Limb (tissue), 2 donors: ENCODE measurements at regions not wholly inside any gene's neighbourhood (a gene's known extent, or its start where the extent isn't known, plus 50 kb on each side); places are given as distances from the start of the nearest gene placed in this dataset.
"Not testable (repeated sequence)": the region's sequence is repeated elsewhere in the genome, so short reads cannot be mapped to it uniquely, and the experiment has no call there.

Experiments used
- DNase-seq, 2 donors: peaks; one replicate each; pipeline ENCODE4 v3.0.0-alpha.2; 2016; ENCODE audit errors: extremely low spot score in 2 of 2

DNA sequence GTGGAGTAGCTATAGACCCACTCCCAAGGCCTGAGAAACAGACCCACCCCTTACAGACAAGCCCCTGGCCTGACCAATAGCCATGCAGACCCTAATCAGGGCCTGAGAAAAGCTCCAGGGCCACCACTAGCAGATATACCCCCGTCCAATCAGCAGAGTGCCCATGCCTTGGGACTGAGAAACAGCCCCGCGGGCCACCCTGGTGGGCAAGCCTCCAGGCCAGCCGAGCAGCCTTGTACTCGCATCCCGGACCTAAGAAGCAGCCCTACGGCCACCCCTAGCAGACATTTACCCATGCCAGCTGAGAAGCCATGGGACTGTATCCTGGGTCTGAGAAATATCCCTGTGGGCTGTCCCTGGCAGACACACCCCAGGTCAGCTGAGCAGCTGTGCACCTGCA lies 436.5 kb downstream of the SMARCA1 start:
- no peak for DNase-seq

DNA sequence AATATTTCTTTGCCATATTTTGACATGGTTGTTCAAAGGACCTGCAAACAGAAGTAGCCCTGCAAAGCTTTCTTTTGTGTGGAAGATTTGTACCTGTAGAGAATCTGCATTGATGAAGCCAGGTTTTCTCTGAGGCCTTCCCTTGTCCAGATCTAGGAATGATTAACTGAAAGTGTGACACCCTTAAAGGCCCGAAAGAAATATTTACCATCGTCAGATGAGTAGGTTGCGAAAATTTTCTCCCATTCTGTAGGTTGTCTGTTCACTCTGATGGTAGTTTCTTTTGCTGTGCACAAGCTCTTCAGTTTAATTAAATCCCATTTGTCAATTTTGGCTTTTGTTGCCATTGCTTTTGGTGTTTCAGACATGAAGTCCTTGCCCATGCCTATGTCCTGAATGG lies 439.0 kb downstream of the SMARCA1 start:
- not testable (repeated sequence) for DNase-seq

DNA sequence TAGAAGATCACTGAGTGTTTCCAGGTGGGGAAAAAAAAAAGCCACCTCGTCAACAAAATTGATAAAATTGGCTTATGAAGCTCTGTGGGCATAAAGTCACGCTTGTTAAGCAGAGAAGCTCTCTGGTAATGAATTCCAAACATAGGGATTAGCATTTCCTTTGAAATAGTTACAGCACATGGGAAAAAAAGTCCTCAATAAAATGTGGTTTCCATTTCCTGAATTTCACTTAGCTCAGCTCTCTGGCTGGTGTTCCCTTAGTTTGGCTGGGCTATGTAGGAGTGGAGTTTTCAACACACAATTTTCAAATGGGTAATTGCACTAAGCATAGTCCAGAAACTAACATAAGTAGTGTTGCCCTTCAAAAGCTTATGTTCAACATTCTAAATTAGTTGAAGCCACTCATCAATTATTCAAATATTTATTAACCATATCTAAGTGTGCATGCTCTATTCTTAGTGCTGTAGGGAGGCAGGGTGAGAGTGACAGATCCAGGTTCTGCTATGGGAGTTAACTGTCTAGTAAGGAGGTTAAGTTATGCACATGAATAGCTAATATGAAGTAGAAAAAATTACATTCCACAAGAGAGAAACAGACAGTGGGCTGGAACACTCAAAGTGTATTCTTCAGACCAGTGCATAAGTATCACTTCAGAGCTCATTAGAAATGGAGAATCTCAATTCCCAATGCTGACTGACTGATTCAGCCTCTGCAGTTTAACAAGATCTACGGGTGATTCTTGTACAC lies 445.7 kb downstream of the SMARCA1 start:
- peak in 1 of 2 donors; percentile 31 for DNase-seq

DNA sequence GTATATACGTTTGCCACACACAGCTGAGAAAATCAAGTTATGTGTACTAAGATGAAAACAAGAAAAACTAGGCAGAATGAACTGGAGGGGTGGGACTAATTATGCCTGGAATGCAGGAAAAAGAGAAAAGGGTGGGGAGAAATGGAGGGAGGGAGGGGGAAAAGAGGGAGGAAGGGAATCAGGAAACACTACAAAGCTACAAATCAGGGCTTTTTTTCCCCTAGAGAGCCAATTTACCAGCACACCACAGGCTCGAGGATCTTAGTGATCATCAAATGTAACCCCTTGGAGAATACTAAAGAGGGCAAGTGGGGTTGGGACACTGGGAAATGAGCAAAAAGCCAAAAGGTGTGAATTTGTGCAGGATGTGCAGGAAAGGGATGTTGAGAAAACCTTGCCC lies 451.9 kb downstream of the SMARCA1 start:
- DNase-seq = no peak

DNA sequence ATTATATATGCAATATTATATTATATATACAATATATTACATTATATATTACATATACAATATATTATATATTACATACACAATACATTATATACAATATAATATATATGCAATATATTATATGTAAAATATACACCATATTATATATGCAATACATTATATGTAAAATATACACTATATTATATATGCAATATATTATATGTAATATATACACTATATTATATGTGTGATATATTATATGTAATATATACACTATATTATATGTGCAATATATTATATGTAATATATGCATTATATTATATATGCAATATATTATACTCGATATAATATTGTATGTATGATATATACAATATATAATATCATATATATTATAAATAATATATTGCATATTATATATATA lies 457.4 kb downstream of the SMARCA1 start:
- no peak for DNase-seq

DNA sequence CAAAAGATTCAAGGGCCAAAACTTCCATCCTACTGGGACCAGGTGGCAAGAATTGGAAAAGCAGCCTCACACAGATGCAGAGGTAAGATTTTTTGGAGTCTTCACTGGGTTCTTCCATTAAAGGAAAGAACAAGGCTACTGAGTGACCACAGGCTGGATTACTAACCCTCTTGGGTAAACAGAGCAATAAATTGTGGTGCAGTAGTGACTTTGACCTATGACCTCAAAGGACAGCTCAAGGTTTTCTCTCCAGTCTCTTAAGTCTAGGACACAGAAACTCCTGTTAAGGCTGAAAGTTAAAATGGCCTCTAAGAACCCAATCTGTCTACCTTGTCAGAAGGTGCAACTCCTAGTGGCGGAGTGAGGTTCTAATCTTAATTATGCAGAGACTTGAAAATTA lies 464.9 kb downstream of the SMARCA1 start:
- DNase-seq = no peak

DNA sequence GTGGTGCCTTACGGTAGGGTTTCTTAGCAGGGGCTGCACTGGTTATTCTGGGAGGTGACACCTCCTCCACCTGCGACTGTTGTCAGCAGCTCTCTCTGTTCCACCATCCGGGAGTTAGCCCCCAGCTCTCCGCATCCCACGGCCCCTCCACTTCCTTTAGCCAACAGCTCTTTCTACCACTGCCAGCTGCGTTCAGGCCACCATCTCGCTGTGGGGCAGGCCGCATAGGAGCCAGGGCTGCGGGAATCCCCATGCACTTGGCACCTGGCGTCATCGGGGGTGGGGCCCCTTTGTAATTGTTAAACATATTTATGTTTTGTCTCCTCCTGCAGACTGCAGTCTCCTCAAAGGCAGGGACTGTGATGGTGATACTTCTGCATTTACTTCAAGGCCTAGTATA lies 480.2 kb downstream of the SMARCA1 start:
- no peak for DNase-seq

DNA sequence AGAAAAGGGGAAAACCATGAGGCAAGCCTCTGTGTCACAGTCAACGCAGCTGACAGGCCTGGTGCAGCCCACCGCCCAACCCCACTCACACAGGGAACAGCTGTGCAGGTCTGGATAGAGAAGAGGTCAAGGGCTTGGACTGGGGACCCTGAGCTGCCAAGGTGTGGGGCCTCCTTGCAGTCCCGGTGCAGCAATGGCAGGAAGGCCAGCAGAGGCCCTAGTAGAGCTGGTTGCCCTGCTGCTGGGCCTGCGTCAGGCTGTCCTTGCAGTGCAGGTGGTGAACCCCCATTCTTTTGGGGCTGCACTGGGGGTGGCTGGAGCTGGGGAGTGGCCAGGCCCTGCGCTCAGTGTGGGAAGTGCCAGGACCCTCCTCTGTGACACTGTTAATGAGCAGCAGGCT lies 482.0 kb downstream of the SMARCA1 start:
- no peak for DNase-seq

DNA sequence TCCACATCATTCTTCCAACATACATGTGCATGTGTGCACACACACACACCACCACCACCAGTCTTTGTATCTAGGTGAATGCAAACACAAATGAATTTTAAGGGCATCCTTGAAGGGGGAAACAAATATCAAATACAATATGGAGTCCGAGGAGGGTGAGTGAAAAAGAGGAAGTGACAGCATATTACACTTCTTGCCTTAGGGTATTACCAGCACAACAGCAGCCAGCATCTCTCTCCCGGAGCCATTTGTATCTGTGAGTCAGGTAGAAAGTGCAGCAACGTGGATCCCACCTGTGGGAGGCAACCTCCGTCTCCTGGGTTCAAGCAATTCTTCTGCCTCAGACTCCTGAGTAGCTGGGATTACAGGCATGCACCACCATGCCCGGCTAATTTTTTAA lies 483.2 kb downstream of the SMARCA1 start:
- DNase-seq = no peak

DNA sequence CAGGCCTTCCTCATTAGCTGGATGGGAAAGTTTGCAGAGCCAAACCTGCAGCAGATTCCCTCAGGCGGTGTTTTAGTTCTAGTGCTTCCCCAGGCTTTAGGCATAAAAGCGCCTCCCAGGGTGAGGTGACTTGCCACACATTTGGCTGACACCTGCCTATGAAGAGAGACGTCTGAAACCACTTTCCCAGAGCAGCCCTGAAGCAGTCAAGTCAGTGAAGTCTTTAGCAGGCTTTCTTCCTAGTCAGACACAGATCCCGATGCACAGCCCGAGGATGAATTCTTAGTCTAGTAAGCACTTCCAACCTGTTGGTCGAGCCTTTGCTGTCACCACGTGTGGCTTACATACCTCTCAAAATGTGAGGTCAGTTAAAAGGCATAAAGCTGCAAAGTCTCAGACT lies 484.1 kb downstream of the SMARCA1 start:
- DNase-seq = no peak

DNA sequence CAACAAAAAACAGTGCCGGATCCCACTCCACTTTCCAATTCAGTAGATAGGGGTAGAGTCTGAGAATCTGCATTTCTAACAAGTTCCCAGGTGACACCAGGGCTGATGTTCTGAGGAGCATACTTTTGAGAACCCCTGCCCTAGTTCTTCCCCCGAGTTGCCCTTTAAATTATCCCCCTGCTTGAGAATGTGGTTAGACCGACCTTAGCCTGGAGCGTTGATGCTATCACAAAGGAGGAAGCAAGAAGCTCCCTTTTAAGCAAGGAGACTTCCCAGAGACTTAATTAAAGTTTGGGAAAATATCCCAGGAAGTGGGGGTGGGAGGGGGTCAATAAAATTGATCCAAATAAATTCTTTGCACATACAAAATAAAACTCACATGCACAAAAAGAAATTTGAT lies 485.9 kb downstream of the SMARCA1 start:
- no peak for DNase-seq

DNA sequence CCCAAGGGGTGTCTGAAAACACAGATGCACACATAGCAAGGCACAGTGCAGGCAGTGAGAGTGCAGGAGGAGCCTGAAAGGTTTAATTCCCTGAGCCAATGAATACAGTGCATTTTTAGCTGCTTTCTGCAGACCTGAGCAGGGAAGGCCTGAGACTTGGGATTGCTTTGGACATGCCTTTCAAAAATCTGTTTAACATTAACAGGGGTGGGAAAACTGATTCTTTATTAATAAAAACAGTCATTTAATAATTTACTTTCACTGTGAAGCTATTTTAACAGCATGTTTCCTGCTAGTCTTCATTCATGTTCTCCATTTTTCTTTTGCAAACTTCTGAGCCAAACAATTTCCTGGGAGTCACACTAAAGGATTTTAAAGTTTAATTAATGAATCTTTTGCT lies 488.1 kb downstream of the SMARCA1 start:
- DNase-seq = no peak

DNA sequence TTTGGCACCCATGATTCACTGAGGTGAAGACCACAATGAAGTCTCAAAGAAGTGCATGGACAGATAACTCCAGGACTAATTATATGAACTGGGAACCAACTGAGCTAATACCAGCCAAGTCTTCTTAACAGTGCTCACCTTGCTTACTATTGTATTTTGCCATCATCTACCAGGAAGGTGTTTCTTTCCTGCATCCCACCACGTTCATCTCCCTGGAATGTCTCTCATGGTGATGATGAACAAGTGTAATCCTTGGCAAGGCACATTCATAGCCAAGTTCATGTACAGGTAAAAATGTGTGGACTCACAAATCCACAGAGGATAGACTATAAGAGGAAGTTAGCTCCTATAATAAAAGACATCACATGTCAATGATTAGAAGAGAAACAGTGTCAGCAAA lies 489.1 kb downstream of the SMARCA1 start:
- DNase-seq = no peak

DNA sequence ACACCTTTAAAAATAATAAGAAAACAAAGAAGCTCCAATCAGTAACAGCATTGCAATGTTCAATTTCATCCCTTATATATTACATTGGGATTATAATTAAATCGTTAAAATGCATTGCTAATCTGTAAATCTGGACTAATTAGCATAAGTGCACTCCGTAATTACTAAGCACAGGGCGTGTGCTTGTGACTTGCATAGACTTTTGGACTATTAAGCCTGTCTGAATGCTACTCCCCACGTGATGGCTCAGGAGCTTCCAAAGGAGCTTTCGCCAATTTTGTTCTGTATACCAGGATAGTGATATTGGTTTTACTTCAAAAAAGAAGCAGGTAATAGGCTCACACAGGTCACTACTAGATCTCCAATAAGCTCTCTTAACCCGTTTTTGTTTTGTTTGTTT lies 497.1 kb downstream of the SMARCA1 start:
- no peak for DNase-seq

DNA sequence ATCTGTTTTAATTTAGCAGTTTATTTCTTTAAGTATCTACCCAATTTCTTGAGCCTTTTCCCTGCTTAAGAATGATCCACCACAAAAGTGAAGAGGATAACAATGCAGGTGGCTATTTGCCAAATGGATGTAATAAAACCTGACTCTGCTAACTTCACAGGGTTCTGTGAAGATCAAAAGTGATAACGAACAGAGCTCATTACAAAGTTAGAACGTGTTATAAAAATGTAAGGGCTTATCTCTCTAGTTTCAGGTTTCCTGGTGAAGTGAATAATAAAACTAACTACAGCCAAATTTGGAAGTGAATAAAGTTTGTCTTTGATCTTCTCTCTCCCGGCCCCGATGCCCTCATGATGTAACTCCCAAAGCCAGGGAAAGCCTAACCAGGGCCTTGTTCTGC lies 497.9 kb downstream of the SMARCA1 start:
- DNase-seq = no peak

DNA sequence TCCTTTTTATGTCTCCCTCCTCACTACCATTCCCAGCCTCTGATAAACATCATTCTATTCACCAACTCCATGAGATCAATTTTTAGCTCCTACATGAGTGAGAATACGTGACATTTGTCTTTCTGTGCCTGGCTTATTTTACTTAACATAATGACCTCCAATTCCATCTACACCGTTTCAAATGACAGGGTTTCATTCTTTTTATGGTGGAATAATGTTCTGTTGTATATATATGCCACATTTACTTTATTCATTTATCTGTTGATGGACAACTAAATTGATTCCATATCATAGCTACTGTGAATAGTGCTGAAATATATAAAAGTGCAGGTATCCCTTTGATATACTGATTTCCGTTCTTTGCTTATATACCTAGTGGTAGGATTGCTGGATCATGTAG lies 503.9 kb downstream of the SMARCA1 start:
- DNase-seq = no peak

DNA sequence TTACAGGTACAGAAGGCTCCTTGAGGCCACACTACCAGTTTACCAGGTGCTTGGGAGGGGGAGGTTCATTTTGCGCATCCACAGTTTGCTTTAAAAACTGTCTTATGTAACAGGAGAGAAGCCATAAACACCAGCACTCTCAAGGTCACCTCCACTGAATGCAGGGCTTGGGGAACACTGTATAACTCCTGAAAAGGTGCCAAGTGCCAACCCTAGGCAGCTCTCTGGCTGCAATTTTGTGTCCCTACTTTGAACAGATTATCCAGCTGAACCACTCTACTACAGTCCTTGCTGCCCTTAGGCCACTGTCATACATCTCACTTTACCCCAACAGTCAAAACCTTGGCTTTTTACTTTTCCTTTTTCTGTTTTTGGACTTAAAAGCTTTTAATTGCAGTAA lies 507.9 kb downstream of the SMARCA1 start:
- DNase-seq = no peak

DNA sequence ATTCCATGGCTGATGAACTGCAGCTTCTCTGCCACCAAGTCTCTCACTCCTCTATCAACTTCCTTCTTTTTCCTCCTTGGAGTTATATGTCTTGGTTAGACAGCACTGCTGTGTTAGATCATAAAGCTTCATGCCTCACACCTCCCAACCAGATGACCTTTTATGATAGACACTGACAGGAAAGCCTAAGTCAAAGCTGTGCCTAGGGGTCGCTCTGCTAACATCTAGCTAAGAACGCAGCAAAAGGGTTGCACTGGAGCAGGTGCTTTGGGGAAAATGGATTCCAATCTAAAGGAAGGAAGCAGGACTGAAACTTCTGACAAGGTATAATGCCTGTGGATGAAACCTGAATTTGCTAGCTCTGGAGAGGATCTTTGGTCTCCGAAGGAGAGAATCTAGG lies 509.7 kb downstream of the SMARCA1 start:
- no peak for DNase-seq

DNA sequence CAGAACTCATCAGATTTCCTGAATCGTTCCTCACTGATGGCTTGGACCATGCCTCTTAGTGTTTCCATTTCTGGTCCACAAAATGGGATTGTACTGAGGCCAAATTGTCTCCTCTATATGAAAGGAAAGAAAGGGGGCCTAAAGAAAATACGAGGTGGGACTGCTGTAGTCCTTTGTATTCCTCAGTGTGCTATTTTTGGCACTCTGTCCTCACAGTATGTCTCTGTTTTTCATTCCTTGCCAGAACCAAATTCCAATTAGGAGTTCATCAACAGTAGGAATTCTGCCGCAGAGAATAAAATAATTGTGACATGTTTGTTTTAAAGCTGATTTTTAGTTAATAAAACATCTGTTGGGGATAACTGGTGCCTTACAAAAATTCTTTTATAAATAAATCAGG lies 515.7 kb downstream of the SMARCA1 start:
- DNase-seq = no peak

DNA sequence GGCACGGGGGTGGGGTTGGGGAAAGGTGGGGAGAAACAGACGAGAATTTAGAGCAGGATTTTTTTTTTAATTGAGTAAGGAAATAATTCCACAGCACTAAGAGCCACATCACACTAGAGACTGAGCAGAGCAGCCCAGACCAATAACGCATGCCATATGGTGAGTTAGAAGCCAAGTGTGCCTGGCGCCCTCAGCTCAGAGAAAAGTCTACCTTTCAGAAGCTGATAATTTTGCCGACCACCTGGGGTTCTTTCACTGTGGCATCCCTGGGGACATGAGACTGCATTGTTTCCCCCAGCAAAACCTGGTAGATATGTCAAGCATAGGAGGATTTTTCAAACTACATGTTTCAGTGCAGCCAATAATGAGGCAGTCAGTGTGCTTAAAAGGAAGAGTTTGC lies 516.8 kb downstream of the SMARCA1 start:
- DNase-seq = no peak

DNA sequence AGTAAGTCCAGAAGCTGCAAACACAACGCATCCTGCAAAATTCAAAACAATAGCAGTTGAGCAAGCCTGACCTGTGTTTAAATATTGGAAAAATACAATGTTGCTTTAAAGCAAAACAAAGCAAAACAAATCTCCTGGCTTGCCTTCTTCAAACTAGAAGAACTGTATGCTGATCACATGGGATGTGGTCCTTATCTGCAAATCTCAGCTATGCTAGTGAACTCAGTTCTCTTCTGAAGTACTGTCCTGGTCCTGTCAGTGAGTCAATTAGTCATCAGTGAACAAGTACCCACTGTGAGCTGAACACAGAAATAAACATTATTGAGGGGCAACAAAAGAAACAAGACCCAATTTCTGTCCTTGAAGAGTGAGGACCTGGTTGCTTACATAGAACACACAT lies 522.5 kb downstream of the SMARCA1 start:
- DNase-seq = no peak

DNA sequence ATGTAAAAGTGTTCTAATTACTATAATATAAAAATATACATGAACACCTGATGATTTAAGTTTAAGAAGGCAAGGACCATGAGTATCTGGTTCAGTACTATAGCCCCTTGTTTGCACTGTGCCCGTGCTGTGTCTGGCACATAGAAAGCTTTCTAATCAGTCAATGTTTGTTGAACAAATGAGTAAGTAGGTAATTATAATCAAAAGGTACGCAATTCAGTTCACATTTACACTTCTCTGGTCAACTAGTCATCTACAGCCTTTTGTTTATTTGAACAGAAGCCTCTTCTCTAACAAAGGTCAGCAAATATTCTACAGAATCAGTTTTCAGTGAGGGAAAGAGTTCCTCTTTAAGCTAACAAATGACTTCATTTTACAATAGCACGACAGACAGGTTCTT lies 523.3 kb downstream of the SMARCA1 start:
- DNase-seq = no peak

DNA sequence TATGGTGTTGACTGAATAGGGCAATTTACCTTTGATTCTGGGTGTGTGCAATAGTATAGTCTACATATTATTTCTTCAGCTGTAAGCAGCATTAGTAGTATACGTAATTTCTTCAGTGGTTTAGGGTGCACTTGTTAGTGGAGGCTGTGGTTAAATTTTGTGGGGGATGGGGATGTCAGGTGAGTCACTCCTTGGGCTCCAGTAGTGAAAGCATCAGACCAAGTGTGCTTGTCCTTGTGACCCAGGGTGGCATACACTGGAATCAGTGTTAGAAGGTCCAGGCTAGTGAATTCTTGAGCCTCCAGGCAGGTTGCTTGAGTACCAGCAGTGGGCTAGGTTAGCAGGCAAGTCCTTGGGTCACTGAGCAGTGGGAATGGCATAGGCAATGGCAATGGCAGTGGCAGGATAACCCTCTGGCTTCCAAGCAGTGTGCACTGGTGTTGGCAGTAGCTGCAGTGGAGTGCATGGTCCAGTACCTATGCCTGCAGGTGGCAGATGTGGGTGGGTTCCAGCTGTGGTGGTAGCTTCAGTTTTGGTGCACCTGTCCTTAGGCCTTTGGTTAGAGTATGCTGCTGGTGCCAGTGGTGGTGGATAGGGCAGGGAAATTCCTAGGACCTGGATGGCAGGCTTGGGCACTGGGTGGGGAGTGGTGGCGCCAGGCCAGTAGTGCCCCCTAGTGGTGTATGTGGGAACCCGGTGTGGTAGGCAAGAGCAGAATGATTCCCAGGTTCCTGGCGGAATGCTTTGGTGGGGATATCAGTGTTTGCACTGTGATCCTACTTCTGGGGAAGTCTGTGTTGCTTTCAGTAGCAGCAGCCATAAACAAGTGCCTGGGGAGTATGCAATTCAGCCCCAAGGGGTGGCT lies 531.0 kb downstream of the SMARCA1 start:
- DNase-seq = no peak
